22Rv1 (cell line): ENCODE measurements at regions not wholly inside any gene's neighbourhood (a gene's known extent, or its start where the extent isn't known, plus 50 kb on each side); places are given as distances from the start of the nearest gene placed in this dataset.

Source experiments
- ZFX ChIP-seq: fragments of 450-650 bp; IDR thresholded peaks from 2 replicates; pipeline ENCODE4 v1.6.1; 2017; ENCODE audit warnings: antibody characterized with exemption, borderline replicate concordance
- TF ChIP-seq, protein P1 (sequence below): fragments of 450-650 bp; IDR thresholded peaks from 2 replicates; pipeline ENCODE4 v1.5.1; 2017; ENCODE audit warnings: mild to moderate bottlenecking

DNA sequence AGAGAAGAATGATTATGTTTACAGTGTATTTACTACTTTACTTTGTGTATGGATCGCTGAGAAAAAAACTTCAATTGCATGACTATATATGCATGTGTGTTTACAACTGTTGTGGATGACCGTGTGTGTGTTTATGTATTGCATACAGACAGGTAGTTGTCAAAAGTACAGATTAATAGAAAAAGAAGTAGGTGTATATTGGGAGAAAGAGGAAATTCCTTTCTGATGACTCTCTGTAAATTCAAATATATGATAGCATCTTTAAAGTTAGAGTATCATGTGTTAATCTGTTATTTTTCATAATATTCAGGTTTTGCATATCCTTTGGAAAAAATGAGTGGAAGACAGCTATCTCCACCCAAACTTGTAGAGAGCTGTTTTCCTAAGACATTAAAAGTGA, 160.4 kb upstream of the AGR3 start:
- TF ChIP-seq, protein P1, sequence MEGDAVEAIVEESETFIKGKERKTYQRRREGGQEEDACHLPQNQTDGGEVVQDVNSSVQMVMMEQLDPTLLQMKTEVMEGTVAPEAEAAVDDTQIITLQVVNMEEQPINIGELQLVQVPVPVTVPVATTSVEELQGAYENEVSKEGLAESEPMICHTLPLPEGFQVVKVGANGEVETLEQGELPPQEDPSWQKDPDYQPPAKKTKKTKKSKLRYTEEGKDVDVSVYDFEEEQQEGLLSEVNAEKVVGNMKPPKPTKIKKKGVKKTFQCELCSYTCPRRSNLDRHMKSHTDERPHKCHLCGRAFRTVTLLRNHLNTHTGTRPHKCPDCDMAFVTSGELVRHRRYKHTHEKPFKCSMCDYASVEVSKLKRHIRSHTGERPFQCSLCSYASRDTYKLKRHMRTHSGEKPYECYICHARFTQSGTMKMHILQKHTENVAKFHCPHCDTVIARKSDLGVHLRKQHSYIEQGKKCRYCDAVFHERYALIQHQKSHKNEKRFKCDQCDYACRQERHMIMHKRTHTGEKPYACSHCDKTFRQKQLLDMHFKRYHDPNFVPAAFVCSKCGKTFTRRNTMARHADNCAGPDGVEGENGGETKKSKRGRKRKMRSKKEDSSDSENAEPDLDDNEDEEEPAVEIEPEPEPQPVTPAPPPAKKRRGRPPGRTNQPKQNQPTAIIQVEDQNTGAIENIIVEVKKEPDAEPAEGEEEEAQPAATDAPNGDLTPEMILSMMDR: no peak
- no peak for TF ChIP-seq ZFX
